GDM1 (cell line): ENCODE measurements at regions not wholly inside any gene's neighbourhood (a gene's known extent, or its start where the extent isn't known, plus 50 kb on each side); places are given as distances from the start of the nearest gene placed in this dataset.
"Not testable (repeated sequence)": the region's sequence is repeated elsewhere in the genome, so short reads cannot be mapped to it uniquely, and the experiment has no call there.

ENCODE experiments used
- DNase-seq: peaks from one replicate; lab custom pipeline; 2025; lab: John Stamatoyannopoulos, UW

GRCh38 chr15:70524470-70524869, 238.9 kb downstream of the UACA start:
- DNase-seq, result no peak

DNA sequence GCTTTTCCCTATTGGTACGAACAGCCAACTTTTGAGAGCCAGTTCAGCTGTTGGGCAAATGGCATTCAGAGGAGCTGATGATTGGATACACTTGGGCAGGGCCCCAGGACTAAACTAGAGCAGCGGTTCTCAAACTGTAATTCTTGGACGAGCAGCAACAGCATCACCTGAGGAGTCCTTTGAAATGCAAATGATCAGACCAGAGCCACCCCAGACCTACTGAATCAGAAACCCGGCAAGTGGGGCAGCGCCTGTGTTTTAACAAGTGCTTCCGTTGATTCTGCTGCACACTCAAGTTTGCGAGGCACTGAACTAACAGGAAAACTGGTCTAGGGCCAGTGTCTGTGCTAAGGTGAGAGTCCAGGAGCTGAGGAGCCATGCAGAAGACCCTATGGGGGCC, 239.7 kb downstream of the UACA start:
- no peak for DNase-seq

DNA sequence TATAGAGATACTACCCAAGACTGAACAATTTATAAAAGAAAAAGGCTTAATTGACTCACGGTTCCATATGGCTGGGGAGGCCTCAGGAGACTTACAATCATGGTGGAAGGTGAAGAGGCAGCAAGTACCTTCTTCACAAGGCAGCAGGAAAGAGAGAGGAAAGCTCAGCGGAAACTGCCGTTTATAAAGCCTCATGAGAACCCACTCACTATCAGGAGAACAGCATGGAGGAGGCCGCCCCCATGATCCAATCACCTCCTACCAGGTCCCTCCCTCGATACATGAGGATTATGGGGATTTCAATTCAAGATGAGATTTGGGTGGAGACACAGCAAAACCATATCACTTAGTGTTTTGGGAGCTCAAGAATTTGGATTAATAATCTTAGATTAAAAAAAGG, 240.2 kb downstream of the UACA start:
- DNase-seq, result no peak

GRCh38 chr15:70522323-70522966, 240.9 kb downstream of the UACA start:
- DNase-seq, result no peak

- DNase-seq, result no peak
Observed at GRCh38 chr15:70521576-70522322, 241.6 kb downstream of the UACA start.

GRCh38 chr15:70519616-70520015, 243.7 kb downstream of the UACA start:
- DNase-seq, result no peak

DNA sequence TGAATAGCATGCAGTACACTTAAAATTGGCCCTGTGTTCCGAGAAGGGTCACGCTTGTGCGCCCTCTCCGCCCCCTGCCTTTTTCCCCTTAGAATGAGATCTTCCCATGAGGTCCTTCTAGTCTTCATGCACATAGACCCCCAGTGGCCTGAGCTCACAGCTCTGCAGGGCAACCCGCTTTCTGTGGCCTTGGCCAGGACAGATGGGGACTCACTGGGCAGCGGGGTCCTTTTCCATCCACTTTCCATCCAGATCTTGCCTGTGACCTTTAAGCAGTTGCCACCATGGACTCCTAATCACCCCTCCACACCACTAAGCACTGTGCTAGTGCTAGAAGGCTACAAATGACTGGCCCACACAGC, 244.4 kb downstream of the UACA start:
- no peak for DNase-seq

GRCh38 chr15:70518201-70519003, 245.0 kb downstream of the UACA start:
- no peak for DNase-seq

DNA sequence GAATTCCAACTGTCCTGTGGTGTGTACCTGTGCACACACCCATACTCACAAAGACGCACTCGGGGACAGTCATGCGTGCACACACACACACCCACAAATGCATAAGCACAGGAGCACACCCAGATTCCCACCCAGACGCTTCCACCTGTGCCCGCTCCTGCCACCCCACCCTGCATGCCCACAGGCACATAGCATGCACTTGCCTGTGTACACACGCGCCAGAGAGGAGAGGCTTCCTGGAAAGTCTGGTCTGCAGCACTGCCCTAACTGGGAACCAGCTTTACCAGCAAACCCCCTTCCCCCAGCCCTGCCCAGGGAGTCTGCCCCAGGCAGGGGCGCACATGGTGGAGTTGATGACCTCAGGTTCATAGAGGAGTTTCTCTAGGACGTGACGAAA, 246.2 kb downstream of the UACA start:
- DNase-seq, result no peak

- DNase-seq, result no peak
Observed at GRCh38 chr15:70516408-70517193, 246.8 kb downstream of the UACA start.

DNA sequence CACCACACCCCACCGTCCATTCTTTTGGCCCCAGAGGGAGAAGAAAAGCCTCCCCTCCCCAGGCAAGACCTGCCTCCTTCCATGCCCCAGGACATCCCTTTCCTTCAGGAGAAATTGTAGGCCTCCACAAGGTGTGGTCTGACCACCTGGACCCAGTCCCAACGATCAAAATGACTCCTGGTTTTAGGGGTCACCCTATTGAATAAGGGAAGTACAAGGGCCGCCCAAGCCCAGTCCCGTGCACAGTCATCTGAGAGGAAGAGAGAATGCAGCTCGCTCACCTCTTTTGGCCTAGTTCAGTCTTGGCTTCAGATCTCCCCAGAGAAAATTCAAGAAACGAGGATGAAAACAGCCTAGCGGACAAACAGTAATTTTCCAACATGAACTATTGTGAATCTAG, 249.1 kb downstream of the UACA start:
- no peak for DNase-seq

DNA sequence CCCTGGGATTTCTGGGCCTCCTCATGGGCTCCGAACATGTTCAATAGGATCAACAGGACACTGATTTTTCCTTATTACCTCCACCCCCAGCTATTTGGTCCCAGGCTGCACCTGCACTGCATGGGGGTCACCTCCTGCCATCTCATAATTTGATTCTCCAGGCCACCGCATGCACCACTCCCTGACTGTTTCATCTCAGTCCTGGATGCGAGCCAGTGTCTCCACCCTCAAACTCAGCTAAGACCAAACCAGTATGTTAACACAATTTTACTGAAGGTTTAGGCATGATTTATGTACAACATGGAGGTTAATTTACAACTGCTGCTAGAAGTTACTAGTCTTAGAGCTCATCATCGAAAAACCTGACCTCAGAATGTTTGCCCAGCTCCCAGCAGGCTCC, 249.5 kb downstream of the UACA start:
- no peak for DNase-seq

DNA sequence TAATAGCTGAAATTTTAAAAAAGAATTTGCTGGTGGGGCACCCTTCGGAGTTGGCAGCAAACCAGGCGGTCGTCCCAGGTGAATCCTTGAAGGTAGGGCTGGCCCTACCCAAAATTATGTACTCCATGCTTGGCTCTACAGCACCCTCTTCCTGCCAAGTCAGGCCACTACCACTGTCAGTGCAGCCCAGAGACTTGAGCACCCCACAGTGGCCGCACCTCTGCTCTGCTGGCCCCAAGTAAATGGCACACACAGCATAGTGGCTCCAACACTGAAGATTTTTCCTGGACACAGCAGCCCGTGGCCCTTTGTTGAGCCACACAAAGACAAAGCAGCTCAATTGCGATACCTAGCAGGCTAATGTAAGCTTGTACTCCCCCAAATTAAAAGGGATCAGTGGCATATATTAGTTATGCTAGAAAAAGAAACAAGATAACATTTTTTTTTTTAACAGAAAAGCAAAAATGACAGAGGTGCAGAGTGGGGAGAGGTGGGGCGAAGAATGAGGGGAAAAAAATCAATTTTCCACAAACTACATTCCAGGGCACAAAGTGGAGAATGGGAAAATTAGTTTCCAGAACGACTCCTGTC, 250.5 kb downstream of the UACA start:
- DNase-seq, result peak; percentile 77

DNA sequence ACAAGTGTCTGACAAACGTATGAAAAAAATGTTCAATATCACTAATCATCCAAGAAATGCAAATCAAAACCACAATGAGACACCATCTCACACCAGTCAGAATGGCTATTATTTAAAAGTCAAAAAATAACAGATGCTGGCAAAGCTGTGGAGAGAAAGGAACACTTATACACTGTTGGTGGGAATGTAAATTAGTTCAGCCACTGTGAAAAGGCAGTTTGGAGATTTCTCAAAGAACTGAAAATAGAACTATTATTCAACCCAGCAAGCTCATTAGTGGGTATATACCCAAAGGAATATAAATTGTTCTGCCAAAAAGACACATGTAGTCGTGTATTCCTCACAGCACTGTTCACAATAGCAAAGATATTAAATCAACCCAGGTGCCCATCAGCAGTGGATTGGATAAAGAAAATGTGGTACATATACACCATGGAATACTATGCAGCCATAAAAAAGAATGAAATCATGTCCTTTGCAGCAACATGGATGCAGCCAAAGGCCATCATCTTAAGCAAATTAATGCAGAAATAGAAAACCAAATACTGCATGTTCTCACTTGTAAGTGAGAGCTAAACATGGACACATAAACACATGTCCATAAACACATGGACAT, 251.3 kb downstream of the UACA start:
- not testable (repeated sequence) for DNase-seq

GRCh38 chr15:70510433-70510832, 252.9 kb downstream of the UACA start:
- no peak for DNase-seq

- no peak for DNase-seq
Observed at GRCh38 chr15:70509731-70510143, 253.6 kb downstream of the UACA start.

DNA sequence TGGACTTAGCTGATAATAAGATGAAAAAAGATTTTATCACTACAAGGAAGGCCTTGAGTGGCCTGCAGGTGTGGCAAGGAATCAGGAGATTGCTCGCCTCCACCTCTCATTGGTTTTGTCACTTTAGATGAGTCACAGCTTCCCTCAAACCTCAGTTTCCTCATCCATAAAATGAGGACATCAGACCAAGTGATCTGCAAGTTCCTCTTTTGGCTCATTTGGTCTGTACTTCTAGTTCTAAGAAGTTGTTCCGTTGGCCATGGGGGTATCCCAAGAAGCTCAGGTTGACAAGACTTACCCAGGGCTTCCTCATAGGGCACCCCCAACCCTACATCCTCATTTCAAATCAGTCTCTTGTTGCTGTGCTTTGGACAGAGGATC, 254.1 kb downstream of the UACA start:
- DNase-seq, result peak; percentile 72

- DNase-seq, result no peak
Observed at GRCh38 chr15:70508561-70509281, 254.6 kb downstream of the UACA start.

DNA sequence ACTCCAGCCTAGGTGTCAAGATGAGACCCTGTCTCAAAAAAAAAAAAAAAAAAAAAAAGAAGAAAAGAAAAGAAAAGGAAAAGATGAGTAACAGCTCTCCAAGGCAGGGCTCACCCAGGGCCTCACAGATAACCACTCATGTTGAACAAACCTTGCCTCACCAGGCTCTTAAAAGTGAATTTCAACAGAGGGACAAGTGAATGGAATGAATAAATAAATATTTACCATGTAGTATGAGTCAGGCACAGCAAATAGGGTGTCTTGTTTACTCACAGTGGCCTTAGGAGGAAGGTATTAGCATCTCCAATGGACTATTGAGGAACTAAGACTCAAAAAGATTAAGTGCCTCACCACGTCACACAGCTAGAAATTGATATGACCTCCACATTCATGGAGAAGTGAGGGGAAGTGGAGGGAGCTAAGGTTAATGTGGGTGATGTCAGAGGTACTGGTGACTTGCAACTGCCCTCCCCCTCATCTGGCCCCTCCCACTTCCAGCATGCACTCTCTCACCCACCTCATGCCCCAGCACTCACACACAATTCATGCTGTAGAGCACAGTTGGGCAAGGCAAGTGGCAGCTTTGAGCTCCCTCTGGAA, 255.5 kb downstream of the UACA start:
- peak; percentile 23 for DNase-seq
